ENCODE measurements at regions not wholly inside any gene's neighbourhood (a gene's known extent, or its start where the extent isn't known, plus 50 kb on each side); places are given as distances from the start of the nearest gene placed in this dataset.

DNA sequence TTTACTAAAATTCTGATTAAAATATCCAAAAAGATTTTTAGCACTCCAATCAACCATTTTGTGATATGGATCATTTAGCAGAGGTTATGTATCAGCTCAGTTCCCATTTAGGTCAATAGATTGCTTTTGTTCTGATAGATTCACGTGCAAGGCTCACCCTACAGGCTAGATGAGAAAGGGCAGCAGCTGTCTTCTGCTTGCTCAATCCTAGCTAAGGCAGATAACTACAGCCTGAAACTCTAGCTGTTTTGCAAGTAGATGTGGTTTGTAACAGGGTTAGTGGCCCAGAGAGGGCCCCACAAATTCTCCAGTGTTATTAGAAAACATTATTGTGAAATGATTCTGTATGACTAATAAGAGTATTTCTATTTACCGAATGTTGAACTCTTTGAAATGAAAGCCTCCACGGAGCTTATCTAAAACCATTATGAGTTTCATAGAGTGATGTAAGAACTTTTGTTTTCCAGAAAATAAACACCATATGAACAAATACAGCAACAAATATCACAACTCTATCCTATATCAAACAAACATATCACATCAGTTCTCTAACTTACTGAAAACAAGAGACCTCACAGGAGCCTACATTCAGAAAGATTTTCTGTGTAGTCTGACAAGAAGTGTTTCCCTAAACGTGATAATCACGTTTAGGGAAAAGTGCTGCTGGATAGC, 841.9 kb upstream of the ACO1 start:
- TF ChIP-seq CTCF (IDR thresholded peaks at IDR 0.05; ENCODE audit: low read depth, low read length) (peak; percentile 51), EZH2phosphoT487 (IDR thresholded peaks at IDR 0.05; ENCODE audit: low read depth) (no peak)
